Fibroblast of skin of left biceps (primary cell): ENCODE measurements at regions not wholly inside any gene's neighbourhood (a gene's known extent, or its start where the extent isn't known, plus 50 kb on each side); places are given as distances from the start of the nearest gene placed in this dataset.

Experiments
- DNase-seq, 2 experiments: peaks; one replicate each; pipeline ENCODE4 v3.0.0-alpha.2; 2013; ENCODE audit warnings: low read depth in 2 of 2

DNA sequence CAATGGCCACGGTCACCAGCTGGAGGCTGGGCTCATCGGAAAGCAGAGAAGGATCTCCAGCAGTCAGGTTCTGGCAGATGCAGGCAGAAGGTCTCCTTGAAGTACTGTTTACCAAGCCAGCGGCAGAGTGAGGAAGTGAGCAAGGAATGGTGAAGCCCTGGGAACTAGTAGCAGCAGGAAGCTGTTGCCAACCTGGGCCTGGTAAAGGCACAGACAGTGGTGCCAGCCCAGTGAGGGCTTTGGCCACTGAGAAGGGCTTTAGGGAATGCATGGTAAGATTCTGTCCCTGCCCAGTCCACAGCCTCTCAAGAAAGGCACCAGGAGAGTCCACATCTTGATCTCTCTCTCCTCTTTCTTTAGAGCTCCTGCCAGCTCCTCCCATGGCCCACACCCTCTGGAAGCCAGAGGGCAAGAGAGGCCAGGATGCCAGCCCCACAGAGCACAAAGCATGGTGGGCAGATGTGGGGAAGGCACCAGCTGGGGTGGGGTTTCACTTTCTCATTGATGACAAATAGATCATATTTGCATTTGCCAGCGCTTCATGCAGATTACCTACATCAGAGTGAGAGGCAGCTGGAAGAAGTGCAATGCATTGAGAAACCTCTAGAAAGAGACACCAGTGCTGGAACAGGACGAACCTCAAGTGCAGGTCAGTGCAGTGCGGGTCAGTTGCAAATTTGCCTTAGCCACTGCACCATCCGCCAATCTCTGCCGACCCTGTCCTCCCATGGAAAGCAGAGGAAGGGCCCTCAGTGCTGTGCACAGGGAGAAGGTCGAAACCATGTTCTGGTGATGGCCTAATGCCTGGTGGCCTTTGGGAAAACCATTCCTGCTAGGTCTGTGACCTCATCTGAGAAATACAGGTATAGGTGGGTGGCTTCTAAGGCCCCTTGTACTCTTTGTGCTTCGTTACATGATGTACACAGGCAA, 667.8 kb upstream of the MKI67 start:
- DNase-seq = no peak

DNA sequence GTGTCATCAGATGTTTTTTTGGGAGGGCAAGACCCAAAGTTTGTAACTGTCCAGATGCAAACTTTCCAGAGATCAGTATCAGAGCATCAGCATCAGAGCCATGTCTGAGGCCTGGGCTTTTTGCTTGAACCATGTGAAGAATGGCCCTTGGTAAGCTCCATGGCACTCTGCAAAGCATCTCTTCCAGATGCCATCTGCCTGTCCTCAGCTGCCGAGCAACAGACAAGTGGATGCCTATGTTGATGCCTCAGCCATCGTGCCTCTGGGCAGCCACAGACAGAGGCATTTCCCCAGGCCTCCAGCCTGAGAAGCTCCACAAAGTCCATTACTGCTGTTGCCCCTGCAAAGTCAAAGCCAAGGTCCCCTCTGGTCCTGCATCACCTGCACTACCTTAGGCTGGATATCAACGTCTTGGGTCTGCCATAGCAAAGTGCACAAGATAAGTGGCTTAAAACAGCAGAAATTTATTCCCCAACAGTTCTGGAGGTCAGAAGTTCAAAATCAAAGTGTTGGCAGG, 670.2 kb upstream of the MKI67 start:
- no peak for DNase-seq

DNA sequence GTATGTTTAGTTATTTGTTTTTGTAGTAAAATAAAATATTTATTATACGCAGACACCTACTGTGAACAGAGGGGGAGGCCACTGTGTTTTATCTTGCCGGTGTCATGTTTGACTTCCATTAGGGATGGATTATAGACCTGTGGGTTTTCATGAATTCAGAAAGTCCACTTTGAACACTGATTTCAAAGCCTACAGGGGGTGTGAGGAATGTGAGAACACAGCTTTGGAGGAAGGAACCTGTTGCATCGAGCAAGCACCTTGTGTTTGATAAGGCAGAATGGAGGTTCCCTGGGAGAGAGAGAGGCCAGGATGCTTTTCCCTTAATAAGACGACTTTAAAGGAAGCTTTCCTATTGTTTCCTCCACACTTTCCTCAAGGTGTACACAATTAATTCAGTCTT, 665.0 kb upstream of the MGMT start:
- no peak for DNase-seq

DNA sequence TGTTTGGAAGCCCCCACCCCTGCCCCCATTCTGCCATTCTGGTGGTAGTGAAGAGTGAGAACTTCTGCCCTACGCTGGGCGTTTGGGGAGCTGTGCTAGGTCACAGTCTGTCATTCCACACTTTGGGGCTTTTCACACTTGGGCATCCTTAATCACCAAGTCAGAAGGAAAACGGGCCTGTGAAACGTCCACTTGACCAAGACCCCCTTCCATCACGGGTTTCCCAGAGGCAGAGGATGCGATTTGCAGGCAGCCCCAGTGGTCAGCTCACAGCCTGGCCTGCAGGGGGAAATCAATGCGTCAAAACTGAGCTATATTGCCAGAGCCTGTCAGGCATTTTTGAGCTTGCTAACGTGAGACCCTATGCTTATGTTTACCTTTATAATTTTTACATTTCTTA, 663.3 kb upstream of the MGMT start:
- no peak for DNase-seq

DNA sequence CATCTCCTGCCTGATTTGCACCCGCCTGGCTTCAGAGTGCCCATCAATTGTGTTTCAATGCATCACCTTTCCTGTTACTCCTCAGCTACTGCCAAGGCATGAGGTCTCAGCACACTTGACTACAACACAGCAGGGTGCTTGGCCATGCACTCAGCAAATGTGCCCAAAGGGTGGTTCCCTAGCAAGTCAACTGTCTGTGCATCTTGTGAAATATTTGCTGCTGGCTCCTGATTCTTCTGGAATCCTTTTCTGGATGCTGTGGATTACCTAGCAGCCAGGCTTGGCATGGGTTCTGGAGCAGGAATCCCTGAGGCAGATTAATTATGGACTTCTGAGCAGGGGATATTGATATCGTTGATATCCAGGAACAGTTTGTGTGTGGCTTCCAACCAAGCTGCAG, 662.6 kb upstream of the MGMT start:
- no peak for DNase-seq

DNA sequence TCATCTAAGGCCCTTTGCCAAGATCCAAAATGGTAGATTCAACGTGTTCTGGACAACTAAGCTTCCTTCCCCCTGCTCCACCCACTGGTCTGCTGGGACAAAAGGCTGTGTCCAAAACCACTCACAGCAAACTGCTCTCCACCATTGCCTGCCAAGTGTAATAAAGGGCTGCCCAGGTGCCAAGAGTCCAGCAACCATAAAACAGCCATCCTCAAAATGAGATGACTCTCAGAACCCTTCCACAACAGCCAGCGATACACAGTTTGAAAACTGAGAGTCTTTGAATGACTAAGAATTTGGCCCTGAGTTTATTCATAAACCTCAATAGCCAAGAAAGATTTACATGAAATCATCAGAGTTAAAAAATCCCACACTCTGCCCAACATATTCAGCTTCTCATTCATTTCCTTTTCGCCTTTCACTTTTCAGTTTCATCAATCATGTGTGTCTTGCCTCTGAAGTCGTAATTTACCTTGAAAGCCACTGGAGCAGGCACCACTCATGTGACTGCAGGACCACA, 658.1 kb upstream of the MGMT start:
- peak; percentile 9 to 18 for DNase-seq

DNA sequence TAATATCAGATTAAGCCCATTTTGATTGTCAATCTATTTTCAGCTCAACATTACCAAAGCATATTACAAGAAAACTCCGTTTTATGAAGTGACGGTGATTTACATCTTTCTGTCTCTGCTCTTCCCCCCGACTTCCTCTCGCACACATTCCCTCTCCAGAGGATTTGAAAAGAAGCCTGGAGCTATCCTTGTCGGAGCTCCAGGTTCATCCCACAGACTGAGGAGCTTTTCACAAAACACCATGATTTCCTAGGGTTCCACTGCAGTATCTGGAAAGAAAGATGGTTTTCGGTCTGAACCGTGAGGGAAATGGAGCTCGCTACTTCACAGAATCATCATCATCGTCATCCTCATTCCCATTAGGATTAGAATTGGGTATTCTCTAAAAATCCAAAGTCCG, 655.5 kb upstream of the MGMT start:
- DNase-seq = no peak

DNA sequence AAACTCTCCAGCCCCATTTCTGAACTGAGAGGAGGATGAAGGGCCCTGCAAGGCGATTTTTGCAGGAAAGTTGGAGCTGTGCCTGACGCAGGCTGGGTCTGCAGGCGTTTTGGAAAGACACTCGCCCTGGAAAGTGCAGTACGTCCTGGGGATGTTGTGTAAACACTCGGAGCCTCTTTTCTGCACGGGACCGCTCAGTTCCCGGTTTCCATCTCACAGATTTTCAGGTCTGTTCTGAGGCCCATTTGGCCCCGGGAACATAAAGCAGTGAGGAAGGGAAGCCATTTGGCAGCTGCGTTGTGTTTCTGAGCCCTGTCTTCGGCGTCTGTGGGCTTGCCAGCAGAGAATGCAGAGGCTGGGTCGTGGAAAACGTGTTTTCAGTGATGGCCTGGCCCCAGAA, 655.0 kb upstream of the MGMT start:
- DNase-seq = no peak

DNA sequence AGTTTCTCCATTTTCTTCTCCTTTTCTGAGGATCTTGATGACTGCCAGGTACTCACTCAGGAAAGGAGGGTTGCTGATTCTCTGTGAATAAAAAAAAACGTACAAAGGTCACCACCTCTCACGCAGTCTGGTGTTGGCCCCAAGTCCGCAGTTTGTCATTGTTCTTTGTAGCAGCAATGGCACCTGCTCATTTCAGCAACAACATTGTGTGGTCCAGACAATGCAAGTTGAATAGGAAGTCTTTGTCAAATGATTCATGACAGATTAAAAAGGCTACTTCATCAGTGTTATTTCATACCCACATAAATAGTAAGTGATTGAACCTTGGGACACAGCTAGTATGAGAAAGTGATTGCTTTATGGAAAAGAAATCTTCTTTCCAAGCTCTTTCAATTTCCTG, 653.5 kb upstream of the MGMT start:
- DNase-seq = no peak

DNA sequence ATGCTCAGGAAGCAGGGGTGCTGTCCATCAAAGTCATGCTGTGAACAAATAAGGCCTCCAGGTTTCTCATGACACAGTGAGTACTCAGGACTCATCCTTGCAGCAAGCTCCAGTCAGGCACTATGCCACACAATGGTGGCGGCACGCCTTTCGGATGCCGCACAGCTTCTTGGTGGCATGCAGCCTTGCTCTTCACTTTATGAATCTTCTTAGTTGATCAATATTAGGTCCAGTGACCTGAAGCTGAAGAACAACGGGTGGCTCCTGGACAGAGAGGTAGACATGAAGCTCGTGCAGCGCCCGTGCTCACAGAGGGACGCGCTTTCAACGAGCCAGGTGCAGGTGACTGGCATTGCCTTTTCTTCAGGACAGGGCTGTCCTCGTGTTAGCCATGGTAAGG, 653.0 kb upstream of the MGMT start:
- no peak for DNase-seq

DNA sequence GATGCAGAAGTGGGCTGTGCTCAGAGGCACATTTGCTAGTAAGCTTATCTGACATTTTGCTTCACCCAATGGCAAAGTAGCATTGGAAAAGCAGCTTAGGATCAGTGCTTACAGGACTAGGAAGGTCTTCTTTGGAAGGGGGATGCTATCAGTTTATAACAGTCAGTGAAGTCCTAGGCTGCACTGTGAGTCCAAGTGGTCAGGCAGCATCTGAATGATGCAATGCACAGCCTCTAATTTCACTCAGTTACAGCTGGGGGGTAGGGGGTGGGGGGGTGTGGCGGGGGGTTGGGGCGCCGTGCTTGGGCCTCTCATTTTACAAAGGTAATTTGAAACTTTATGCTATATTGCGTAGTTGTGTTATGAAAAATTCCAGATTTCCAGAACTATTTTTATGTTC, 652.3 kb upstream of the MGMT start:
- DNase-seq = no peak

DNA sequence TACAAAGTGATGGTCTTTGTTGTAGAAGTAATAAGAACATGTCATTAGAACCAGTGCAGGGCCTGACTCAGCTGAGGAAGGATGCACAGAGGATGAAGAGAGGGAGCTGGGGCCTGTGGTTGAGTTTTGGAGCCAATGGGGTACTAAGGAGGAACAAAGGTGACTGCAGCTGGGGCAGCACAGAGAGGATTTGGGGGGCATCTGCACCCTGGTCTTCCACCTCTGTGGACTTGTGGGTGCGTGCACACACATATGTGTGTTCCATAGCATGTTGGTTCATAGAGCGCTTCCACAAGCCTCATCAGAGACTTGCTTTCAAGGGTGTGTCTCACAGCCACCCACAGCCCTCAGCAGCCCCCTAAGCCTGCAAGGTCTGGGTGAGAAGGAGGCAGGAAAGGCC, 650.3 kb upstream of the MGMT start:
- DNase-seq = no peak

DNA sequence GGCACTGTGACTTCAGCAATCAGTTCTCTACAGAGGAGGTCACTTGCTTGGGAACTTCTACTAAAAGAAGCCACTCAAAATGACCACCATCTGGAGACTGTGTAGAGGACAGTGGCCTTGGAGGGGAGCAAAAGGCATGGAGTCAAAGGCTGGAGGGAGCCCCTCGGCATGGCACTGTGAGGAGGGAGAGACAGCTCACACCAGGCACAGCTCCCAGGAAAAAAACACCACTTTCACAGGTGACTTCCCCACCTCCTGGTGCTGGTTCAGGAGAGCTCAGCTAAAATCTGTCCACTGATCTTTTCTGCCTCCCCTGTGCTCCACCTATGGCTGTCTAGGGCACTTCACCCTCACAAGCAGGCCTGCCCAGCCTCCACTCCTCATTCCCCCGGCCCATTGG, 649.4 kb upstream of the MGMT start:
- no peak for DNase-seq

DNA sequence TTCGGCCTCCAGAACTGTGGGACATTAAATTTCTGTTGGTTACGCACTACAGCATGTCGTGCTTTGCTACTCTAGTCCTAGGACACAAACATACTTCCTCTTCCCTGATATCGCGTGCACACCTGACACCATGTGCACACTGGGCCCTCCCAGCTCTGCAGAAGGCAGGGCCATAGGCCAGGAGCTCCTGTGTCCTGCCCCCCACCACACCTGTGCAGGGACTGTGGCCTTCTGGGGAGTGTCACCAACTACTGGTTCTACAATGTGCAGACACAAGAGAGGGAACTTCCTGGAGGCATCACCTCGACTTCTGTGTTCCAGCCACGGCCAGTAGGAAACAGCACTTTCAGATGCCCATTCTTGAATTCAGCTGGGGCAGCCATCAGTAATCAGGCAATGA, 646.4 kb upstream of the MGMT start:
- DNase-seq = no peak

DNA sequence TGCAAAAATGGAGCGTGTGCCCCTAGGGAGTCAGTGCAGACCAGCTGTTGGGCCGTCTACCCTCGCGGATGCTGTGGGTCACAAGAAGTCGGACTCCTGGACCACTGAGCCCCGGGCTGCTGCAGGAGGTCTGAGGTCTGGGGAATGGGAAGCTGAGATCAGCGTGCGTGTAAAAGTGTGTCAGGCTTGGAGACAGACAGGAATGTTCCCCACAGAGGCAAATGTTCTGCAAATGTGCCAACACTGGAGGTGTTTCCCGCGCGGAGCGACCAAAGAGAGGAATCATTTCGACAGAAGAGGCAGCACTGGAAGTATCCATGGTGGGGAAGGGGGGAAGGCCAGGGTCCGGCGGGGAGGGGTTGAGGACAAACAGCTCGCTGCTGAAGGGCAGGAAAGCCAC, 643.8 kb upstream of the MGMT start:
- no peak for DNase-seq

DNA sequence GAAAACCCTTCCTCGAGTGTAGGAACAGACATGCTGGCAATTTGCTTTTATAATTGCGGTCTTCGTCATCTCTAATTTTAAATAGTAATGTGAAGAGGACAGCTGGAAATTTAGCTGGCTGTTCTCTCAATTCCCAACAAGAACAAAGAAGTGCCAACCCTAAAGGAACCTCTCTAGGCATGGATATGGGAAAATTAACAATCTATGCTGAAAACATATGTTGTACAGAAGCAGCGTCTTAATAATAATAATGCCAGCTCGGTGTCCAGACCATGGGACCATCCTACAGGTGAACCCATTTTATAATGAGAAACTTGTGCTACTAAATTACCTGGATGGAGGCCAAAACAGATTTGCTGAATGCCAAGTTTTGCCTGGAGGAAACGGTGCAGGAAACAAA, 641.4 kb upstream of the MGMT start:
- no peak for DNase-seq

DNA sequence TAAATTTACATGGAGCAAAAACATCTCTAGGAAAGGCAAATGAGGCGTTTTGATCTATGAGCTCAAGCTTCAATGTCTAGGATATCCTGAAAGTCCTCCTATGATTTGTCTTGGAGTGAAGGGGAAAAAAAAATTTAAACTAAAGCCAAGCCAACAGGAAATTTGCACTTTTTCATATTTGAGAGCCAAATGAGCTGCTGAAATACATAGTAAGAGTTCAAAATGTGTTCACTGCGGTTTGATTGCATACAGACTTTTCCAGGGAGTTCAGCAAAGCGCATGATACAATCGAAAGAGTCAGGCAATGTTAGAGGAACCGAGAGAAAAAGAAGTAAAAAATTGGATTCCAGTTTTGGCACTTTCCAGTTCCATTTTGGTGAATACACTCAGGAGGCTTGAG, 633.4 kb upstream of the MGMT start:
- DNase-seq = no peak

DNA sequence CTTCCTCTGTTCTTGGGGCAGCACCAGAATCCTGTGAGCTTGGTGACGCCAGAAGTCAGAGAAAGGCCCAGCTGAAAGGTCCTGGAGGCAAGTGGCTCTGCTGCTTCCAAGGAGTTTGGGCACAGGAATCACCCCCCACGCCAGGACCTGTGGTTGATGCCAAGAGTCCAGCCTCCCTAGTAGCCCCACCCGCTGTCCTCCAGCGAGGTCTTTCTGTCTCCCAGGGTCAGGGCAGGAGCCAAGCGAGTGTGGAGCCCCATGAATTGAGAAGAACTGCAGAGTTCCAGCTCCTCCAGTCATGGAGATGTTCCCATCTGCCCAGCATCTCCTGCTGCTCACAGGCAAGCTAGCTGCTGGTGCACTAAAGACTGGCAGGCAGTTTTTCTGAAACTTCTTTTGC, 631.7 kb upstream of the MGMT start:
- DNase-seq = no peak

DNA sequence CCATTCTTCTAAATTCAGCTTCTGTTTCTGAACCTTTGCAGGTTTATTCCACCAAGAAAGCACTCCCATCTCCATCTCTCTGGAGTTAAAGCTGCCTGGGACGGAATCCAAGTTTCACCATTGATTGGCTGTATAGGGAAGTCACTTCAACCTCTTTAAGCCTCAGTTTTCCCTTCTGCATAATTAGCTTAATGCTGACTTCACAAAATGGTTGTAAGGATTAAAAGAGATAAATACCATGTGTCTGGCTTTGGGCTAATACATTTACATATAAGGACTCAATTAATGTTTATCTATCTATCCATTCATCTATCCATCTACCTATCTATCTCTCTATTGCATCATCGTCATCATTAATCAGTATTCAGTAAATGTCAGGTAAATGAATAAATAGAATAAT, 629.6 kb upstream of the MGMT start:
- no peak for DNase-seq

DNA sequence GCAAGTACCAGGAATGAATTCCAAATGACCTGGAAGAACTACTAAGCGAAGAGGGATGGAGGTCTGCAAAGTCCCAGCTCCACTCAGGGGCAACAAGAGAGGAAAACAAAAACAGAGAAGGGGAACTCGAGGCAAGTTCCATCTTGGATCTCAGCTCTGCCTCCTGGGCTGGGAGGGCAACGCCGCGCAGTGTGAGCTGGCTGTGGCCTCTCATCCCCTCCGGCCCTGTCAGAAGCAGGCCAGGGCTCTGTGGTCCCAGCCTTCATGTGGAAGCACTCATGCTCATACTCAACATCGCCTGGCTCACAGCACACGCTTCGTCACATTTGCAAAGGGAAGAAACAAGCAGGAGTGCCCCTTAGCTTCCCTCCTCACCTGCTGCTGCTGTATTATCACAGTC, 627.9 kb upstream of the MGMT start:
- DNase-seq = no peak

DNA sequence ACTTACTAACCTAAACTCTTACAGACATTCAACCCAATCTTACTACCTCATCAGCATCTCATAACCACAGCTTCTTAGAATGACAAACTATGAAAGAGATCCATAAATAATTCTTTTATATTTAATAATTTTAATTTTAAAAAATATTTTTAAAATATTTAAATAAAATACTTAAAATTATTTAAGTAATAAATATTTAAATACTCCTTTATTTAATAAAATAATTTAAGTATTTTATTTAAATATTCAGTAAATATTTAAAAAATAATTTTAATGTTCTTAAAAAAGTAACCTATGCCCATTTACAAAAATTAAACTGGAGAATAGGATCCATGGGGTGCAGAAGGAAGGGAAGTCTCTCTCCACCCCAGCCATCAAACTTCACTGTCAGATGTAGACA, 627.3 kb upstream of the MGMT start:
- no peak for DNase-seq

DNA sequence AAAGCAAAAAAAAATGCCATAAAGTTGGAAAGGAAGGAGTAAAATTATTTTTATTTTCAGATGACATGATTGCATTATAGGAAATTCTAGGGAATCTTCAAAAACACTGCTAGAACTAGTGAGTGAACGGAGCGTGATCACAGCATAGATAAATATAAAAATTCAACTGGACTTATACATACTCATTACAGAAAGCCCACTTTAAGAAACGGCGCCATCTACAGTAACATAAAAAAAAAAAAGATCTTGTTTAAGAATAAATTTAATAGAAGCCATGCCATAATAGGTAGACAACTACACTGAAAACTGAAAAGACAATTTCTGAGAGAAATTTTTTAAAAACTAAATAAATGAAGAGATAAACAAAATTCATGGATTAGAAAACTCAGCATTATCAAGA, 623.1 kb upstream of the MGMT start:
- no peak for DNase-seq

DNA sequence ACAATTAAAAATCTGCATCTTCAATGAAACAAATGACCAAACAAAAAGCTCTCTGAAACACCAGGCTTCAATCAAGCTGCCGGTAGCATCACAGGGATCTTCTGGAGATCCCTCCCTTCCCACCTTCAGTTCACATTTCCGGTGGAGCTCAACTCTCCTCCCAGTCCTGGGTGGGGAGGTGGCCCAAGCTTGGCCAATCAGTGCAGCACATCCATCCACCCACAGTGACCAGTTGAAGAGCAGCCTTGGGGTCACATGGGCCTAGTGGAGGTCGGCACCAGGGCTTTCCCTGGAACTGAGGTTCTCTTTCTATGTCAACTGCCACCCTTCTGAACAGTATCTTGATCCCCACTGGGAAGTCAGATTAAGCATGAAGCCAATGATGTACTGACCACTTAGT, 620.1 kb upstream of the MGMT start:
- no peak for DNase-seq

DNA sequence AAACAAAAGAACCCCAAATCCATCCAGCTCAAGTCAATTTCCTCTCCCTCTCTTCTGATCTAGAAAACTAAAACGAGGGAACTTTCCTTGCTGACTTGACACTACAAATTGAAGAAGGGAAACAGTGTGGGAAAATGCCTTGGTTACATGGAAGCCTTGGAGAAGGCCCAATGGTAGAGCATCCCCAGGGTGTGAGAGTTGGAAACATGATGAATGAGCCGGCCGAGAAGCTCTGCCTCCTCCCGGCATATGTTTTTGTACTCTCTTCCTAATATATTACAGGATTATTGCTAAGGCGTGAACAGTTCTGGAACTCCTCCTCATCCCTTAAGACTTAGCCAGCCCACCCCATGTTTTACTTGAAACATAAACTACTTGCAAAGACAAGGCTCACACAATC, 618.2 kb upstream of the MGMT start:
- no peak for DNase-seq
